B cell (primary cell): ENCODE measurements at regions not wholly inside any gene's neighbourhood (a gene's known extent, or its start where the extent isn't known, plus 50 kb on each side); places are given as distances from the start of the nearest gene placed in this dataset.

Experiments used
- CTCF ChIP-seq: fragments of 200-600 bp; IDR thresholded peaks from one replicate; pipeline ENCODE4 v1.8.0; 2022; ENCODE audit warnings: antibody characterized with exemption, mild to moderate bottlenecking
- EZH2 ChIP-seq: IDR thresholded peaks from 2 replicates; pipeline ENCODE4 v1.6.1; 2012; ENCODE audit warnings: borderline replicate concordance, low read depth, mild to moderate bottlenecking, moderate library complexity, low read length; ENCODE audit not compliant: insufficient read depth, poor library complexity, severe bottlenecking

DNA sequence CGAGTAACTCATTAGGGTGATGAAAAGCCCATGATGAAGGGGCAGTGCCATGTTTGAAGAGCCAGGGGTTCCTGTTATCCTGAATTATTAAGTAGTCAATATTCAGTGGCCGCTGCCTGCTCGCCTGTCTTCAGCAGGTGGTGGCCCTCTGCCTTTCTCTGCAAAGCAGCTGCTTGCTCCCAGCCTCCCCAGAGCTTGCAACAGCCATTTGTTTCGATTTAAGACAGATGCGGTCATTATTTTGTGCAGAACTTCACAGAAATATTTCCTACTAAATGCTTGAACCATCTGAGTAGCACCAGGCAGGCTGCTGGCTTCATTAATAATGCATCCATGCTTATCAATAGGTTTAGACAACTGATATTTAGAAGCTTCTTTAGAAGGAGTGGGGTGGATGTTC is 104.3 kb upstream of the TTC29 start:
- TF ChIP-seq CTCF: no peak
- no peak for TF ChIP-seq EZH2
